HCEC 1CT (cell line): ENCODE measurements at regions not wholly inside any gene's neighbourhood (a gene's known extent, or its start where the extent isn't known, plus 50 kb on each side); places are given as distances from the start of the nearest gene placed in this dataset.
A peak's percentile ranks its signal among the peaks of the same experiment; 100 is the strongest.

Experiments
- DNase-seq: peaks from one replicate; pipeline ENCODE4 v3.0.0-alpha.2; 2017

GRCh38 chr10:78301891-78302738 is 268.5 kb downstream of the RPS24 start:
- DNase-seq = no peak

DNA sequence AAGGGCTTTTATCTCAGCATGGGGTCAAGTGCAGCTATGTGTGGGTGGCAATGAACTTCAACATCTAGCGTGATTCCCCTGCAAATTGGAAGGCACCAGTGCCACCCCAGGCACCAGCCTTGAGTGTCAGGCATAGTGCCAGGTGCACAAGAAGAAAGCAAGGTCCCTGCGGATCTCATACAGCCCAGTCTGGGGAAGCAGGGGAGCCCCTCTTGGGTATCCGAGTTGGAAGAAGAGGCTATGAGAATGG is 269.0 kb downstream of the RPS24 start:
- DNase-seq = no peak

DNA sequence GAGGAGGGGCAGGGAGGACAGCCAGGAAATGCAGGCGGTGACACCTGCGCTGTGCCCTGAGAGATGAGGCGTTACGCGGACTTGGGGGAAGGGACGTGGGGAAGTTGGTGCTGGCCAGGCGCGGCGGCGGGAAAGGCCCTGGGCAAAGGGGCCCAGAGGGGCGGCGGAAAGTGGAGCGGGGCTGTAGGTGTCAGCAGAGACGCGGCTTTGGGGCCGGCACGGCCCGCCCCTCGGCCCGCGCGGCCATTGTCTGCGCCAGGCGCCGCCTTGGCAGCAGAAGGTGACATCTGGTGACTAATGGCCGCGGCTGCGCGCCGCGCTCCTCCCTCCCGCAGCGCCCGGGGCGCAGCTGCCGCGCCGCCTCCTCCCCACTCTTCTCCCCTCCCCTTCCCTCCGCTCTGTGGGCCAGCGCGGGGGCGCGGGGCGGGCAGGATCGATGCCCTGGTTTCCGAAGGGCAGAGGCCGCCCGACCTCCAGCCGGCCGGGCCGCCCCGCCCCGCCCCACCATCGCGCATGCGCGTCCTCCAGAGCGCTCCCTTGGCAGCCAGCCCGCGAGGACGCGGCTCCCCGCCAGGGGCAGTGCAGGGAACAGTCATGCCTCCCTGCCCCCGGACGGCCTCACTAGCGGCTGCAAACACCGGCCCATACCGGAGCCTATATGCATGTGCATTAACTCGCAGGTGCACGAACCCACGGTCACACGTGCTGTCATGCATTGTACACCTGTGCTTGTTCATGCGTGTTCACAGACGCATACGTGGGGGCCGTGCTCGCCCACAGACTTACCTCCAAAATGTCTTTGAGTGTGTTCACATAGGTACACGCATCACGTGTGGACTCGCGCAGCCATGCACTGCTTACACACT is 269.6 kb downstream of the RPS24 start:
- peak; percentile 88 for DNase-seq

DNA sequence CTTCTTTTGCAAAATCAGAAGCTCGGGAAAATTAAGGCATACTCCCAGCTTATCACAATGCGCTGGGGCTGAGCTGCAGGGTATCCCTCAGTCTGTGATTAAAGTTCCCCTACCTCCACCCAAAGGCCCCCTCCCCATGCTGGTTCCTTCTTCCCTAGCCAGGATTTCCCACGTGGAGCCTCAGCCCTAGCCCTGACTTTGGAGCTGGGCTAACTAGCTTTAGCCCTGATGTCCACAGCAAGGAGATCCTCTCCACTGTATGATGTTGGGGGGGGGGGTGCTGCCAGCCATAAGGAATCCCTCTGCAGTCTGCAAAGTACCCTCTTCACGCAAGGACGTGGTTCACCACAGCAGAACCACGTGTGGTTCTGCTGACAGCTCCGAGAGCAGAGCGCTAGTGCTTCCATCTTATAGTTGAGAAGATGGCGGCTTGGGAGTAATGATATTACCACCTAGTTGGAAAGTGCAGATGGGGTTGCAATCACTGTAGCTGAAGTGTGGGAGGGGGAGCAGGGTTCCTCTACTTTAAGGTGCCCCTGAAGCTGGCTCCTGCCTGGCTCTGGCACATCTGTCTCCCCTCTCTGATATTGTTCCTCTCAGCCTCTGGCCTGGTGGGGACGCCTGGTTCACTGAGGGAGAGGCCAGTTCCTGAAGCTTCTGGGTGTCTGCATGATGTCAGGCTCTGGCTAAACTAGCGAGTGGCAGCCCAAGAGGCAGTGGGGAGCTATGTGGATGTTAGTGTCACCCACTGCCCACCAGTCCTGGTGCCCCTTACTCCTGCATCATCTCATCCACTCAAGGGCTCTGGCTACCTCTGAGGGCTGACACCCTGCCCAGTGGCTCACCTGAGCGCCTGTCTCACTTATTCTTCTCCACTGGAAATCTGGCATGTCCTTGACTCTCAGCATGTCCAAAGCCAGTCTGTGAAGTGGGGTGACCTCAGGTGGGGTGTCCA is 270.7 kb downstream of the RPS24 start:
- DNase-seq = no peak

GRCh38 chr10:78305311-78305710 is 271.6 kb downstream of the RPS24 start:
- no peak for DNase-seq

DNA sequence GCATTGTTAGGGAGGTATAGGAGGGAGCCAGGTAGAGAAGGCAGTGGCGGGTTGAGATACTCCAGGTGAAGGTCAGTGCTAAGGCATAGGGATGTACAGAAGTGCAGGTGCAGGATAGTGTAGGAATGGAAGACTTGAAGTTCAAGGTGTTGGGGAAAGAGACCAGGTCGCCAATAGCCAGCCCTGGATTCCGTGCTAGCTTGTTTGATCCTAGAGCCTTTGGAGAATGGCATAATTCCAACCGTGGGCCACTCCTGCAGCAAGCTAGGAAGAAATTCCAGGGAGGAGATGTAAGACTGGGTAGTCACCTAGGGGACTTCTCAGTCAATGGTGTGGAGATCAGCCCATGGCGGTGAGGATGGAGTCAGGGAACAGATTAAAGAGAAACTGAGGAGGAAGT is 272.7 kb downstream of the RPS24 start:
- DNase-seq = no peak

DNA sequence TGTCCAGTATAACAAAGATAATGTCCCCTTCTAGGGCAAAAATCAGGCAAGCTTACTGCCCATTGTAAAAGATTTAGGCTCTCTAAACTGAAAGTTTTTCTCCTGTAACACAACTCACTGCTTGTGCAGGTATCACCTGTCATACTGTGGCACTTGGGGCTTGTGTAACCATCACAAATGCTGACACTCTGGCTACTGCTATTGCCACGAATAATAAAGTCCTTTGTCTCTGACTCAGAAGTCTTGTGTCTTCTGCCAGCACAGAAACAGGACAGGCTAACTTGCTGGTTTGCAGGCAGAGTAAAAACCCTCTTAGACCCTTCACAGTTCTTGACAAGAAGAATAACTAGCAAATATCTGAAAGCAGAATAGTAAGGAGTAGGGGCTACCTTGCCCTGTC is 273.9 kb downstream of the RPS24 start:
- no peak for DNase-seq

GRCh38 chr10:78309536-78310237 is 276.0 kb downstream of the RPS24 start:
- DNase-seq = no peak

GRCh38 chr10:78310481-78311080 is 276.9 kb downstream of the RPS24 start:
- DNase-seq = no peak

DNA sequence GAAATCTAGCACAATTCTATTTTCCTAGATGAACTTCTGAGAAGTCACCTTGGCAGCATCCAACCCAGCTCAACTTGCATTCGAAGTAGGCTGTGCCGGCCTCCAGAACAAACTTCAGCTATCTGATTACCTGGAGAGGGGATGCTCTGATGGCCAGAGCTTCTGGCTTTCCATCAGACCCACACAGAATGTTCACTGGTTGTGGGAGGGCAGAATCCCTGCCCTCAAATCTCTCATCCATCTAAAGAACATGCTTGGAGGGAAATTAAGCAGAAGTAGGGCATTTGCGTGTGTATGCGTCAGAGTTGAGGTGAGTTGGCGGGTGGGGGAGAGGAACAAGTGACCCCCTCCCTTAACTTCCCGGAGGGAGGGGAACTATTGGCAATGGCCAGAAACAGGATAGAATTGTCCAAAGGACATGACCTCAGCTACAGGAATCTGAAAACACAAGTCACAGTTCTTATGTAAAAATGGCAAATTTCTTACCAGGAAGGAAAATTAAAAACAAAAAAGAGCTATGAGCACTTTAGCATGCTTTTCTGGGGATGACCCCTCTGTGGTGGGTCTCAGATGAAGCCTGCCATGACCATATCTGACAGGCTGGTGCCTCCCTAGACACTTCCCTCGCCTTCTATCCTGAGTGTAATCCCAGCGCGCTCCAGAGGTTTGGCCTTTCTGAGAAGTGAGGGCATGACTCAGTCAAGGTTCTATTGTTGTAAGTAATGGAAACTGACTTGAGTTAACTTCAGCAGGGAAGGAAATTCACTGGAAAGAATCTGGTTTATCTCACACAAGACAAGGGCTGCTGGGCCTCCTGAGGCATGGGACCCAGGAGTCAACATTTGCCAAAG is 278.8 kb downstream of the RPS24 start:
- DNase-seq = no peak

DNA sequence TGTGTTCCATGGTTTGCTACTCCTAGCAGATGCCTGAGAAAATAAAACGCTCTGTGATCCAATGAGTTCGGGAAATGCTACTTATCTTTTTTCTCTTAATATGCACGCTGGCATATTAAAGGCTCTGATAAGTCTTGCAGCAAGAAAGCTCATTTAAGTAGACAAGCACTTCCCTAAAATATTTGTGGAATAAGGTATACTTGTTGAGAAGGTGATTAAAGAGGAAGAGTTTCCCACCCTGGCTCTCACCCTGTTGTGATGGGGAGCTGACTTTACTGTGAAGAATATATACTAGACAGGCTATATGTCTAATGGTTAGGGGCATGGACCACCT is 279.4 kb downstream of the RPS24 start:
- no peak for DNase-seq

GRCh38 chr10:78313636-78314035 is 280.0 kb downstream of the RPS24 start:
- DNase-seq = no peak

DNA sequence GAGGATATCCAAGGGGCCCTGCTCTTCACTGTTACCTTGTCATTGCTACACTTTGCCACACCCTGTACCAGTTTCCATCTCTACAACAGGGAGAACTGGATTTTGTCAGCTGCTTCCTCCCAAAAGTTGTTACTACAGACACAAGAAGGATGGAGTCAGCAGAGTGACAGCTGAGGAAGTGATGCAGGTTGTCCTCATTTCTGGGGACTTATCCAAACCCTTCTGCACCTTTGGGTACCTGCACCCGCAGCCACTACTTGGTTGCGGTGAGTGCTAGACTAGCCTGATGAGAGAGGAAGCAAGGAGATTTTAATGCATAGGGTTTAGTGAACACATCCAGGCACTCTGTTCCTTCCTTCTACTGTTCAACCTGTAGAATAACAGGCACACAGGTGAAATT is 281.0 kb downstream of the RPS24 start:
- DNase-seq = no peak

DNA sequence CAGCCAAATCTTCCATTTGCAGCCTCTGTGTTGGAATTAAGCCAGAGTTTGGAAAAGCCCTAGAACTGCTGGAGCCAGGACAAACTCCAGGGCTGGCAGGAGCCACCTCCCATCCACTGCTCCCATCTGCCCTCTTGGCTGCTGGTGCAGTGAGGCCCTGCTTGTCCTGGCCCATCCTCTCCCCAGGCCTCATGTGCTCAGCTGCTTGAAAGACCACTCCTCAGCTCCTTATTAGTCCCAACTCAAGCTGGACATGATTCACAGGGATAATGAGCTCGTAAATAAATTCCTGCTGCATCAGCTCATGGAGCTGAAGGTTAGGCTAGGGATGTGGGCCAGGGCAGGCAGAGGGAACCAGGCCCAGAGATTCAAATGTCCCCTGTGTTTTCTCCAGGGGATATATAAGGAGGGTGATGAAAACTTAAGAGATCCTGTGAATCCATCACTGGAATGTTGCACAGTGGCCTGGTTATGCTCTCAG is 282.8 kb downstream of the RPS24 start:
- DNase-seq = peak; percentile 25

DNA sequence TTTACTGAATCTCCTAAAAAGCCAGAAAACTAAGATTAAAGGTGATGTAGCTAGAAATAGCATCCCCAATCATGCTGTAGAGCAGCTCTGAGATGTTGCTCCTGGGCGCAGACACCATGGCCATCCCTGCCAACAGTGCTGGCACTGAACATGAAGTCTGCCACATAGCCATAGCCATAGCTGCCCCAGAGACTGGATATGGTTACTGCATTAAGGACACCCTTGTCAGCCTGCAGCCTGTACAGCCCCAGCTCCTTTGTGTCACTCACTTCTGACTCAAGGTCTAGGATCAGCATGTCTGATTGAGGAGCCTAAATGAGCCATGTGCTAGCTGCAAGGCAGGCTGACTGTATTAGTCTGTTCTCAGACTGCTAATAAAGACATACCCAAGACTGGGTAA is 284.6 kb downstream of the RPS24 start:
- no peak for DNase-seq

DNA sequence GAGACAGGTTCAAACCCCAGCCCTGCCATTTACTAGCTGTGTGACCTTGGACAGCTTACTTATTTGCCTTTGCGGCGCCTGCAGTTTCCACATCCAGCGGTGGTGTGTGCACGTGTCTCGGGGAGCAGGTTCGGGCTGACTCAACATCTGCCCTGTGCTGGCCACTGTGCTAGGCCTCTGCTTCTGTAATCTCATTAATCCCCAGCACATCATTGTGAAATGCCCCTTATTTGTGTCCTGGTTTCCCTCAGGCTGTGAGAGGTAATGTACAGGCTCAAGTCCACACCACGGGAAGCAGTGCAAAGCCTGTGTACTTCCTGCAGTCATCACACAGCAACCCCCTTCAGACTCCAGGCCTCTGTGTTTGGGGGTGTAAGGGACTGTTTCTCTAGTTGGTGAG is 285.7 kb downstream of the RPS24 start:
- no peak for DNase-seq

DNA sequence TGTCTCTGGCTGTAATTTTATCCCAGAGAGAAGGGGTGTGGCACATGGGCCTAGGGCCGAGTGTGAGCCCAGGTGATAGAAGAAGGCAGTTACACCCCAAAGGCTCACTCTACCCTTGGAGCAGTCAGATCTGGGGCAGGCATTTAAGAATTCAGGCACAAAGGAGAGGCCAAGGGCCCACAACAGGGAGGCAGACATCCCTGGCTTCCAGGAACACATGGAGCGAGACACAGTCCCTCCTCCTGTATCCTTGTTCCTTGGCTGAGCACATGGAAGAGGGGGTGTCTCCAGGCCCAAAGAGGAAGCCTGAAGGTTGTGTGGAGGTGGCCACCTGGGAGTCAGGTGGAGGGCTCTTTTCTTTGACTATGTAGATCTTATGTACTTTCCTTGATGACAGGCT is 286.2 kb downstream of the RPS24 start:
- no peak for DNase-seq

DNA sequence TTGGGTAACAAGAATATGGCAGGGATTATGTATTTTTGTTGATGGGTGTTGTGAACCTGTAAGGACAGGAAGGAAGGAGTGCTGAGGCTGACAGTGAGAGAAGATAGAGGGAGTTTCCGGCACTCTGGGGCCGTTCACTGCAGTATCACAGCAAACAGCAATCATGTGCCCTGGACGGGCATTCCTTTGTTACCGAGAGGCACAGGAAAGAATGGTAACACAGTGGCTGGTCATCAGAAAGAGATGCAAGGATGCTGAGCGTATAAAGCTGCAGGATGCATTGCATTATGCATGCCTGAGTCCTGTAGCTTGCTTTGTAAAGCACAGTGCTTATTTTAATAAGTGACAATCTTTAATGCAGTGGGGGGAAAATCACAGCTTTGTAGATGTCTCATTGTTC is 286.8 kb downstream of the RPS24 start:
- no peak for DNase-seq

GRCh38 chr10:78321000-78321399 is 287.3 kb downstream of the RPS24 start:
- DNase-seq = no peak

GRCh38 chr10:78321500-78321899 is 287.8 kb downstream of the RPS24 start:
- no peak for DNase-seq

DNA sequence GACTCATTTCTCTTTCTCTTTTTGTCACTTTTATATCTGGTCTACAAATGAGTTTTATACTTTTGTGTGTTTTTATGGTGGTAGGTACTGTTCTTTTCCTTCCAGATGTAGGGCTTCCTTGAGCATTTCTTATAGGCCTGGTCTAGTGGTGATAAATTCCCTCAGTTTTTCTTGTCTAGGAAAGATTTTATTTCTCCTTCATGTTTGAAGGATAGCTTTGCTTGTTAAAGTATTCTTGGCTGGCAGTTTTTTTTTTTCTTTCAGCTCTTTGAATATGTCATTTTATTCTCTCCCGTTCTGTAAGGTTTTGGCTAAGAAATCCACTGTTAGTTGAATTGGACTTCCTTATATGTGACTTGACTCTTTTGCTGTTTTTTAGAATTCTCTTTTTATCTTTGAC is 292.7 kb downstream of the RPS24 start:
- DNase-seq = no peak
